Osteocyte (in vitro differentiated cells): ENCODE measurements at regions not wholly inside any gene's neighbourhood (a gene's known extent, or its start where the extent isn't known, plus 50 kb on each side); places are given as distances from the start of the nearest gene placed in this dataset.

Experiments
- DNase-seq: peaks from one replicate; pipeline ENCODE4 v3.0.0; 2021; ENCODE audit warnings: mixed read lengths; ENCODE audit not compliant: unreplicated experiment; ENCODE audit errors: extremely low spot score
- H3K27ac Mint-ChIP-seq: one replicate; pipeline ENCODE4 v1.8.0; 2021; ENCODE audit warnings: mild to moderate bottlenecking, mixed read lengths; ENCODE audit not compliant: unreplicated experiment
- H3K27me3 Mint-ChIP-seq: one replicate; pipeline ENCODE4 v1.8.0; 2021; ENCODE audit warnings: mixed read lengths; ENCODE audit not compliant: unreplicated experiment
- H3K36me3 Mint-ChIP-seq: one replicate; pipeline ENCODE4 v1.8.0; 2021; ENCODE audit warnings: mixed read lengths; ENCODE audit not compliant: unreplicated experiment
- H3K4me1 Mint-ChIP-seq: one replicate; pipeline ENCODE4 v1.8.0; 2021; ENCODE audit warnings: mixed read lengths; ENCODE audit not compliant: unreplicated experiment
- H3K4me3 Mint-ChIP-seq: one replicate; pipeline ENCODE4 v1.8.0; 2021; ENCODE audit warnings: mild to moderate bottlenecking, moderate library complexity, mixed read lengths; ENCODE audit not compliant: unreplicated experiment
- H3K9me3 Mint-ChIP-seq: one replicate; pipeline ENCODE4 v1.8.0; 2021; ENCODE audit warnings: mixed read lengths; ENCODE audit not compliant: unreplicated experiment
- TF ChIP-seq, protein P1 (sequence below): fragments of 200-600 bp; sonication (generic); IDR thresholded peaks from 2 replicates; pipeline ENCODE4 v1.5.0; 2021; ENCODE audit warnings: antibody characterized with exemption, mild to moderate bottlenecking, moderate library complexity

DNA sequence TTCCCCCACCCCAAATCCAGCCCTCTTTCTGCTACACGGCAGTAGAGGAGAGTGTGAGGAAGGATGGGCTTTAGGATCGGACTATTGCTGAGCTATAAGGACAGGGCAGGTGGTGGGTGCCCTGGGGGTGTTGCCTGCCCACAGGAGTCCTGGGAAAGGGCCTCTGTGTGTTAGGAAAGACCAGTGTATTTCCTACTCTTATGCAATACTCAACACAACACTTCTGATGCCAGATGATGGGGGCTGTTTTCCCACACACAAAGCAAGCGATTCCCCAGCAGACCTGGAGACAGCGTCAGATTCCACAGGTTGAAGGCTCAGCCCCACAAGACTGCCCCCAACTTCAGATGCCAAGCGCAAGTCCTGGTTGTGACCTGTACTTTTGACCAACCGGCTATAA is 91.0 kb upstream of the LCLAT1 start:
- Mint-ChIP-seq H3K27ac (no peak overlapping the region), H3K27me3 (peaks cover 3% of the 10 kb centered on the region), H3K4me3 (no peak overlapping the region), H3K4me1 (no peaks in the 10 kb centered on the region), H3K9me3 (no peaks in the 10 kb centered on the region), H3K36me3 (no peaks in the 10 kb centered on the region)
- DNase-seq, result no peak
- TF ChIP-seq, protein P1, sequence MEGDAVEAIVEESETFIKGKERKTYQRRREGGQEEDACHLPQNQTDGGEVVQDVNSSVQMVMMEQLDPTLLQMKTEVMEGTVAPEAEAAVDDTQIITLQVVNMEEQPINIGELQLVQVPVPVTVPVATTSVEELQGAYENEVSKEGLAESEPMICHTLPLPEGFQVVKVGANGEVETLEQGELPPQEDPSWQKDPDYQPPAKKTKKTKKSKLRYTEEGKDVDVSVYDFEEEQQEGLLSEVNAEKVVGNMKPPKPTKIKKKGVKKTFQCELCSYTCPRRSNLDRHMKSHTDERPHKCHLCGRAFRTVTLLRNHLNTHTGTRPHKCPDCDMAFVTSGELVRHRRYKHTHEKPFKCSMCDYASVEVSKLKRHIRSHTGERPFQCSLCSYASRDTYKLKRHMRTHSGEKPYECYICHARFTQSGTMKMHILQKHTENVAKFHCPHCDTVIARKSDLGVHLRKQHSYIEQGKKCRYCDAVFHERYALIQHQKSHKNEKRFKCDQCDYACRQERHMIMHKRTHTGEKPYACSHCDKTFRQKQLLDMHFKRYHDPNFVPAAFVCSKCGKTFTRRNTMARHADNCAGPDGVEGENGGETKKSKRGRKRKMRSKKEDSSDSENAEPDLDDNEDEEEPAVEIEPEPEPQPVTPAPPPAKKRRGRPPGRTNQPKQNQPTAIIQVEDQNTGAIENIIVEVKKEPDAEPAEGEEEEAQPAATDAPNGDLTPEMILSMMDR, result no peak

DNA sequence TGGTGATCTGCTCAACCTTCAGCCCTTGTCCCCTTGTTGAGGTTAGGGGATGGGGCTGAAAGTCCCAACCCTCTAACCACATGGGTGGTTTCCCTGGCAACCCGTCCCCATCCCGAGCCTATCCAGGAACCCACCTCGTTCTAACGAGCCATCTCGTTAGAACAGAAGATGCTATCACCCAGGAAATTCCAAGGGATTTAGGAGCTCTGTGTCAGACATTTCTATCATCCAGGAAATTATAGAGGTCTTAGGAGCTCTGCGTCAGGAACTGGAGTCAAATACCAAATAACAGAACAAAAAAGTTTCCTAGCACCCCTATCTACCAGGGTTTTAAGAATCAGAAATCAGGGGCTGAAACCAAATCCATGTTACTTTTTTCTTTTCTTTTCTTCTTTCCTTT is 90.3 kb upstream of the LCLAT1 start:
- Mint-ChIP-seq H3K27me3 (peaks cover 3% of the 10 kb centered on the region), H3K36me3 (no peaks in the 10 kb centered on the region), H3K9me3 (no peaks in the 10 kb centered on the region), H3K4me1 (peaks cover under 1% of the 10 kb centered on the region), H3K4me3 (no peak overlapping the region), H3K27ac (no peak overlapping the region)
- no peak for DNase-seq
- TF ChIP-seq, protein P1, result no peak

- Mint-ChIP-seq H3K4me1 (peaks cover 17% of the 10 kb centered on the region), H3K27me3 (peaks cover 3% of the 10 kb centered on the region), H3K9me3 (no peaks in the 10 kb centered on the region), H3K36me3 (no peaks in the 10 kb centered on the region), H3K27ac (no peak overlapping the region), H3K4me3 (no peak overlapping the region)
- no peak for DNase-seq
- TF ChIP-seq, protein P1, result no peak
Observed at GRCh38 chr2:30358351-30358750, 88.7 kb upstream of the LCLAT1 start.

DNA sequence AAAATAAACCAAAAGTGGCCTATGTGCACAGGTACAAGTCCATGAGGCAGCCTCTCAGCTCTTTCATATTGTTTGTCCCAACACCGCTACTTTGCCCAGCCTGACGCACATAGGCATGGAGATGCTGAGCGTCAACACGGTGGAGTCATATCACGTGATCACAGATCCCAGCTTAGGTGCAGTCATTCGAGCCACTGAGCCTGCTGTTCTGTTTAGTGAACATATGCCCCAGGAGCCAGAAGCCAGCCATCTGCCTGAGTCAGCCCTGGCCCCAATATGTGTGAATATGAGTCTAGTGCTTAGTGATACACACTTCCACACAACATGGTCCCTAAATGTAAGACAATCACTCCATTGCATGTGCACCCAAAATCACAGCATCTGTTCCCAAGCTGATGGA is 88.2 kb upstream of the LCLAT1 start:
- Mint-ChIP-seq H3K4me3 (no peak overlapping the region), H3K27me3 (peaks cover 3% of the 10 kb centered on the region), H3K9me3 (no peaks in the 10 kb centered on the region), H3K27ac (no peak overlapping the region), H3K4me1 (peaks cover 18% of the 10 kb centered on the region), H3K36me3 (no peaks in the 10 kb centered on the region)
- DNase-seq, result no peak
- TF ChIP-seq, protein P1, result no peak

DNA sequence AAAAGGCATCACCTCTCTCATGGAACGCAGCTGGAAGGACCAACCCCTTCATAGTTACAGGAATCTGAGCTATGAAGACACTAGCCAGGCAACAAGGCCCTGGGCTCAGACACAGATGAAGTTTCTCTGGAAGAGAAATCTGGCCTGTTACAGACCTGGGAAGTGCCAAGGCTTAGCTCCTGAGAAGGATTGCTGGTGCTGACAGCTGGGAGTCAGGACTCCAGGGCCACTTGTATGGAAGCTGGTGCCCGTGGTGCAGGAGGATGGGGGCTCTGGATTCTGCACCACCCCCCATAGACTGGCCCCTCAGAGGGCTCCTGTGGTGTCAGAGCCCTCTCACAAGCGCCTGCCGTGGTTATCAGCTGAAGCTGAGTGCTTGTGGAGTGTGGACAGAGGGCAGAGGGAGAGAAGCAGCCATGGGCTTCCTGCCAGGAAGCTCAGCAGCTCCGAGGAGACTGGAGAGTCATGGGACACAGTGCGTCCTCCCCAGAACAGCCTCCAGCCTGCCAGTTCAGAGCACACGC is 87.3 kb upstream of the LCLAT1 start:
- Mint-ChIP-seq H3K4me3 (no peak overlapping the region), H3K27ac (no peak overlapping the region), H3K27me3 (peaks cover 3% of the 10 kb centered on the region), H3K36me3 (no peaks in the 10 kb centered on the region), H3K4me1 (peaks cover 18% of the 10 kb centered on the region), H3K9me3 (no peaks in the 10 kb centered on the region)
- TF ChIP-seq, protein P1, result no peak
- DNase-seq, result no peak
